Naive thymus-derived CD4-positive, alpha-beta T cell (primary cell): ENCODE measurements at regions not wholly inside any gene's neighbourhood (a gene's known extent, or its start where the extent isn't known, plus 50 kb on each side); places are given as distances from the start of the nearest gene placed in this dataset.
"Not testable (repeated sequence)": the region's sequence is repeated elsewhere in the genome, so short reads cannot be mapped to it uniquely, and the experiment has no call there.

Experiments
- ATAC-seq: fragments of 150-1000 bp; cut with Tn5 transposase; 2 replicates; pipeline ENCODE4 v1.10.0; 2021; ENCODE audit warnings: mild to moderate bottlenecking, moderate library complexity
- CTCF ChIA-PET: fragments of 350-600 bp; sonication (Branson Sonifier 250); formaldehyde crosslinking; loops from one replicate; lab custom pipeline; 2021; ENCODE audit warnings: antibody characterized with exemption; lab: Charles Lee
- POLR2A ChIA-PET: fragments of 350-600 bp; sonication (Branson Sonifier 250); formaldehyde crosslinking; loops from one replicate; lab custom pipeline; 2021; ENCODE audit warnings: antibody characterized with exemption, inconsistent platforms; lab: Charles Lee
- DNase-seq, 9 donors: peaks; one replicate each; pipeline versions ENCODE4 v3.0.0 to v3.0.0-alpha.2; 2020 to 2022; ENCODE audit warnings: mixed read lengths in 1 of 9
- H3K27ac ChIP-seq: one replicate; pipeline ENCODE4 v1.7.0; 2013; ENCODE audit warnings: mild to moderate bottlenecking, low read depth, low read length, moderate library complexity
- H3K27me3 ChIP-seq, 2 donors: one replicate each; pipeline ENCODE4 v1.7.0; 2013; ENCODE audit warnings: low read length in 2 of 2, mild to moderate bottlenecking in 2 of 2, moderate library complexity in 2 of 2; ENCODE audit not compliant: control insufficient read depth in 2 of 2, insufficient read depth in 2 of 2
- H3K36me3 ChIP-seq, 3 experiments: 1 replicate in 2 of 3; 2 replicates in 1 of 3; pipeline ENCODE4 v1.7.0; 2013; ENCODE audit warnings: low read length in 3 of 3, mild to moderate bottlenecking in 3 of 3, moderate library complexity in 1 of 3; ENCODE audit not compliant: insufficient read depth in 3 of 3, control insufficient read depth in 2 of 3
- H3K4me1 ChIP-seq, 2 donors: one replicate each; pipeline ENCODE4 v1.7.0; 2013; ENCODE audit warnings: low read length in 2 of 2, mild to moderate bottlenecking in 2 of 2, moderate library complexity in 1 of 2; ENCODE audit not compliant: control insufficient read depth in 2 of 2, insufficient read depth in 2 of 2
- H3K4me3 ChIP-seq: 2 replicates; pipeline ENCODE4 v1.7.0; 2013; ENCODE audit warnings: mild to moderate bottlenecking, low read length
- H3K9me3 ChIP-seq, 3 experiments: 1 replicate in 2 of 3; 2 replicates in 1 of 3; pipeline ENCODE4 v1.7.0; 2013; ENCODE audit warnings: low read length in 3 of 3; ENCODE audit not compliant: control insufficient read depth in 2 of 3
- H3K27ac Mint-ChIP-seq, 9 donors: one replicate each; pipeline ENCODE4 v1.8.0; 2020 to 2022; ENCODE audit warnings: mixed read lengths in 9 of 9, mild to moderate bottlenecking in 8 of 9, moderate library complexity in 5 of 9, inconsistent platforms in 2 of 9
- H3K27me3 Mint-ChIP-seq, 5 donors: one replicate each; pipeline ENCODE4 v1.8.0; 2021 to 2022; ENCODE audit warnings: mixed read lengths in 5 of 5, mild to moderate bottlenecking in 1 of 5
- H3K36me3 Mint-ChIP-seq, 5 donors: one replicate each; pipeline ENCODE4 v1.8.0; 2020 to 2022; ENCODE audit warnings: mixed read lengths in 5 of 5, mild to moderate bottlenecking in 3 of 5, inconsistent platforms in 1 of 5
- H3K4me1 Mint-ChIP-seq, 7 donors: one replicate each; pipeline ENCODE4 v1.8.0; 2020 to 2022; ENCODE audit warnings: mixed read lengths in 7 of 7, mild to moderate bottlenecking in 3 of 7, inconsistent platforms in 1 of 7
- H3K4me3 Mint-ChIP-seq, 10 donors: one replicate each; pipeline ENCODE4 v1.8.0; 2020 to 2022; ENCODE audit warnings: mild to moderate bottlenecking in 10 of 10, mixed read lengths in 10 of 10, moderate library complexity in 6 of 10, inconsistent platforms in 2 of 10
- H3K9me3 Mint-ChIP-seq, 11 donors: one replicate each; pipeline ENCODE4 v1.8.0; 2020 to 2022; ENCODE audit warnings: mixed read lengths in 11 of 11, mild to moderate bottlenecking in 4 of 11, inconsistent platforms in 1 of 11, moderate library complexity in 1 of 11
- intact Hi-C, 2 donors: fragments of 100-400 bp; cut with micrococcal nuclease; formaldehyde crosslinking; loops; one replicate each; pipeline ENCODE4 v1.15.1; 2023

GRCh38 chr7:56697058-56697457 lies 435.2 kb downstream of the ZNF479 start:
- H3K27ac ChIP-seq, intact Hi-C loops, H3K4me3 ChIP-seq, DNase-seq, H3K36me3 ChIP-seq, H3K27me3 ChIP-seq, H3K27ac Mint-ChIP-seq, H3K9me3 ChIP-seq, H3K27me3 Mint-ChIP-seq, H3K4me1 Mint-ChIP-seq, CTCF ChIA-PET, ATAC-seq, H3K4me3 Mint-ChIP-seq, H3K36me3 Mint-ChIP-seq, POLR2A ChIA-PET, H3K4me1 ChIP-seq: not testable (repeated sequence)
- H3K9me3 Mint-ChIP-seq, result peaks cover 0 to 61% (median 23%) of the 10 kb centered on the region in 11 donors

DNA sequence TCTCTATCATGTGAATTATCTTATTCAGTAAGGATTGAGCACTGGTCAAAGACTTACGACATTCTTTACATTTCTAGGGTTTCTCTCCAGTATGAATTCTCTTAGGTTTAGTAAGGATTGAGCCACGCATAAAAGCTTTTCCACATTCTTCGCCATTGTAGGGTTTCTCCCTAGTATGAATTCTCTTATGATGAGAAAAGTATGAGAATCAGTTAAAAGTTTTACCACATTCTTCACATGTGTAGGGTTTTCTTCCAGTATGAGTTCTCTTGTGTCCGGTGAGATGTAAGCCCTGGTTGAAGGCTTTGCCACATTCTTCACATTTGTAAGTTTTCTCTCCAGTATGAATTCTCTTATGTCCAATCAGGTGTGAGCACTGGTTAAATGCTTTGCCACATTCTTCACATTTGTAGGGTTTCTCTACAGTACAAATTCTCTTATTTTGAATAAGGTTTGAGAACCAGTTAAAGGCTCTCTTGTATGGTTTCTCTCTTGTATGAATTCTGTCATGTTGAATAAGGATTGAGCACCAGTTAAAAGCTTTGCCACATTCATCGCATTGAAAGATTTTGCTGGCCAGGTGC lies 445.9 kb downstream of the ZNF479 start:
- Histone ChIP-seq H3K9me3 (peaks cover 0 to 37% (median 0%) of the 10 kb centered on the region in 3 experiments), H3K4me3 (no peak overlapping the region), H3K4me1 (no peaks in the 10 kb centered on the region), H3K36me3 (no peaks in the 10 kb centered on the region), H3K27ac (no peak overlapping the region), H3K27me3 (no peaks in the 10 kb centered on the region)
- Mint-ChIP-seq H3K27me3 (no peaks in the 10 kb centered on the region), H3K36me3 (peaks cover 0 to 21% (median 0%) of the 10 kb centered on the region in 5 donors), H3K9me3 (peaks cover 8 to 96% (median 36%) of the 10 kb centered on the region in 11 donors), H3K4me3 (no peak overlapping the region), H3K4me1 (no peaks in the 10 kb centered on the region), H3K27ac (no peak overlapping the region)
- DNase-seq, result no peak
- intact Hi-C loops, result no loop called here
- POLR2A ChIA-PET, result no interaction called here
- CTCF ChIA-PET, result no interaction called here
- no peak for ATAC-seq

DNA sequence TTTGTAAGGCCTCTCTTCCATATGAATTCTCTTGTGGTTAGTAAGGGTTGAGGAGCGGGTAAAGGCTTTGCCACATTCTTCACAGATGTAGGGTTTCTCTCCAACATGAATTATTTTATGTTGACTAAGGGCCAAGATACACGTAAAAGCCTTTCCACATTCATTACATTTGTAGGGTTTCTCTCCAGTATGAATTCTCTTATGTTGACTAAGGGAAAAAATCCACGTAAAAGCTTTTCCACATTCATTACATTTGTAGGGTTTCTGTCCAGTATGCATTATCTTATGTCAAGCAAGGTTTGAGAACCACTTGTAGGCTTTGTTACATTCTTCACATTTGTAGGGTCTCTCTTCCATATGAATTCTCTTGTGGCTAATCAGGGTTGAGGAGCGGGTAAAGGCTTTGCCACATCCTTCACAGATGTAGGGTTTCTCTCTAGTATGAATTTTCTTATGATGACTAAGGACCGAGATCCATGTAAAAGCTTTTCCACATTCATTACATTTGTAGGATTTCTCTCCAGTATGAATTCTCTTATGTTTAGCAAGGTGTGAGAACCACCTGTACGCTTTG lies 493.0 kb downstream of the ZNF479 start:
- no peaks in the 10 kb centered on the region for H3K4me1 Mint-ChIP-seq
- H3K36me3 Mint-ChIP-seq, result peaks cover 0 to 19% (median 3%) of the 10 kb centered on the region in 5 donors
- ChIA-PET POLR2A (no interaction called here), CTCF (no interaction called here)
- Histone ChIP-seq H3K27ac (no peak overlapping the region), H3K27me3 (no peaks in the 10 kb centered on the region), H3K4me1 (no peaks in the 10 kb centered on the region), H3K36me3 (no peaks in the 10 kb centered on the region), H3K9me3 (peaks cover 0 to 71% (median 0%) of the 10 kb centered on the region in 3 experiments), H3K4me3 (no peak overlapping the region)
- H3K27ac Mint-ChIP-seq, result no peak overlapping the region
- H3K27me3 Mint-ChIP-seq, result no peaks in the 10 kb centered on the region
- intact Hi-C loops, result no loop called here
- peaks cover 20 to 85% (median 52%) of the 10 kb centered on the region in 11 donors for H3K9me3 Mint-ChIP-seq
- DNase-seq (no peak), ATAC-seq (no peak)
- H3K4me3 Mint-ChIP-seq, result no peak overlapping the region

DNA sequence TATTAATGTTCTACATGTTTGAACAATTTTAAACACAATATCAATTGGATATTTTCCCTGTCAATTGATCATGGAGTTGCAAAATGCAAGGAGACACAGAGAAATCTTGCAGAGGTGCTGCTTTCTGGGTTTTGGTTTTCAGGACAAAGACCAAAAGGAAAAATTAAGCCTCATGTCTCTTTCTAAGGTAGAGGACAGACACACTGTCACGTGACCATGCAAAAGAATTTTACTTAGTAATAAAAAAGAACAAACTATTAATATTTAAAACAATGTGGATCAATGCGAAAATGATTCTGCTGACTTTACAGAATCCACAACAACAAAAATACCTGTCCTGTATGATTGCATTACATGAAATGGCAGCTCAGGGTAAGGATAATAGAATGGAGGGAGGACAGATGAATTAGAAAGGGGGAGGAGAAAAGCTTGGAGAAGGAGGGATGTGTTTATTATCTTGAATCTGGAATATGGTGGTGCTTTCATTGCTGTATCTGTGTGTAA lies 493.7 kb upstream of the NUPR2 start:
- no peak overlapping the region for H3K4me3 Mint-ChIP-seq
- no peaks in the 10 kb centered on the region for H3K36me3 ChIP-seq
- intact Hi-C loops, result loop anchor here in 1 of 2 donors (5.0 kb wide), 1 partner anchor 37 kb away; no protein-coding TSS in a partner anchor
- CTCF ChIA-PET, result no interaction called here
- no peaks in the 10 kb centered on the region for H3K27me3 ChIP-seq
- no peak overlapping the region for H3K27ac ChIP-seq
- H3K27me3 Mint-ChIP-seq, result no peaks in the 10 kb centered on the region
- no peak overlapping the region for H3K4me3 ChIP-seq
- DNase-seq (no peak), ATAC-seq (no peak)
- peaks cover 0 to 11% (median 0%) of the 10 kb centered on the region in 3 experiments for H3K9me3 ChIP-seq
- no peak overlapping the region for H3K27ac Mint-ChIP-seq
- peaks cover 6 to 69% (median 15%) of the 10 kb centered on the region in 11 donors for H3K9me3 Mint-ChIP-seq
- H3K4me1 Mint-ChIP-seq, result no peaks in the 10 kb centered on the region
- H3K4me1 ChIP-seq, result no peaks in the 10 kb centered on the region
- POLR2A ChIA-PET, result no interaction called here
- no peaks in the 10 kb centered on the region for H3K36me3 Mint-ChIP-seq

DNA sequence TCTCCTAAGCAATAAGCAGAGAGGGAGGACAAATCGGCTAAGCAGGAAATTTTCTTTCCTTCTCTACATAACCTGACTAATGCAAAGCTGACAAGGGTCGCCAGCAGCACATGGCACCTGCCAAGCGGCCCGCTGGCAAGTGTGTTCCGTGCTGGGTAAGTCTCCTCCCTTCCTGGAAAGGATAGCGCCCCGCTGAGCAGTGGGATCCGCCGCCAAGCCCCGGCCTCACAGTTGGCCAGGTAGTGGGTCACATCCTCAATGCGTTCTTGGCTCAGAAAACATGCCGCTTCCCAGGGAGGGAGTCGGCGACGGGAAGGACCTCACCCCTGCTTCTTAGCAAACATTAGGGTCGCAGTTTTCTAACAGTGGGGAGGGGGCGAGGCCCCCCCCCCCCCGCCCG lies 488.9 kb upstream of the NUPR2 start:
- Mint-ChIP-seq H3K4me3 (no peak overlapping the region), H3K9me3 (peaks cover 0 to 72% (median 24%) of the 10 kb centered on the region in 11 donors), H3K4me1 (no peaks in the 10 kb centered on the region), H3K36me3 (peaks cover 0 to 5% (median 0%) of the 10 kb centered on the region in 5 donors), H3K27me3 (no peaks in the 10 kb centered on the region), H3K27ac (no peak overlapping the region)
- POLR2A ChIA-PET, result no interaction called here
- intact Hi-C loops, result no loop called here
- H3K27ac ChIP-seq, result no peak overlapping the region
- no peaks in the 10 kb centered on the region for H3K27me3 ChIP-seq
- CTCF ChIA-PET, result no interaction called here
- H3K4me1 ChIP-seq, result no peaks in the 10 kb centered on the region
- H3K36me3 ChIP-seq, result no peaks in the 10 kb centered on the region
- H3K4me3 ChIP-seq, result no peak overlapping the region
- no peak for DNase-seq
- H3K9me3 ChIP-seq, result peaks cover 0 to 4% (median 0%) of the 10 kb centered on the region in 3 experiments
- no peak for ATAC-seq

DNA sequence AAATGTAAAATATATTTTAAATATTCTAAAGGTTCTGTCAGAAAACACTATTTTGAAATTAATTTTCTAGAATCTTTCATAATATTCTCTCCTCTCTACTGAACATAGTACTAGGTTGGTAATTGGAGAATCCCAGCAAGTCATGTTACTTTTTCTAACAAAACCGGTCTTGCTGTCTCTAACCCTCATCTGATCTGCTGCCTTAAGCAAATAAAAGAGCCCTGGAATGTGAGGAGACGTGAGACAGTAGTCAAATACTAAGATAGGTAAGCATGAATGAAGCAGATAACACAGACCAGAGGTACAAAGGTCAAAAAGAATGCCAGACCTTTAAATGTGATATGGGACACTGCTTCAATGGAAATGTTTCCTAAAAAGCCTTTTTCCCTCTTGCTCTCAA lies 462.4 kb upstream of the NUPR2 start:
- H3K27ac ChIP-seq, result no peak overlapping the region
- Mint-ChIP-seq H3K27ac (no peak overlapping the region), H3K4me1 (no peaks in the 10 kb centered on the region), H3K4me3 (no peak overlapping the region), H3K9me3 (peaks cover 5 to 66% (median 27%) of the 10 kb centered on the region in 11 donors), H3K36me3 (no peaks in the 10 kb centered on the region), H3K27me3 (no peaks in the 10 kb centered on the region)
- intact Hi-C loops, result no loop called here
- no peaks in the 10 kb centered on the region for H3K4me1 ChIP-seq
- peaks cover 0 to 8% (median 0%) of the 10 kb centered on the region in 3 experiments for H3K9me3 ChIP-seq
- ChIA-PET CTCF (no interaction called here), POLR2A (no interaction called here)
- H3K4me3 ChIP-seq, result no peak overlapping the region
- no peaks in the 10 kb centered on the region for H3K27me3 ChIP-seq
- no peaks in the 10 kb centered on the region for H3K36me3 ChIP-seq
- DNase-seq, result no peak
- no peak for ATAC-seq

- Histone ChIP-seq H3K4me3 (no peak overlapping the region), H3K9me3 (peaks cover 0 to 12% (median 0%) of the 10 kb centered on the region in 3 experiments), H3K27me3 (no peaks in the 10 kb centered on the region), H3K4me1 (no peaks in the 10 kb centered on the region), H3K27ac (no peak overlapping the region), H3K36me3 (no peaks in the 10 kb centered on the region)
- no peak for DNase-seq
- Mint-ChIP-seq H3K4me3 (no peak overlapping the region), H3K27ac (no peak overlapping the region), H3K36me3 (peaks cover 0 to 3% (median 0%) of the 10 kb centered on the region in 5 donors), H3K27me3 (no peaks in the 10 kb centered on the region), H3K9me3 (peaks cover 0 to 45% (median 18%) of the 10 kb centered on the region in 11 donors), H3K4me1 (no peaks in the 10 kb centered on the region)
- intact Hi-C loops, result no loop called here
- no peak for ATAC-seq
- ChIA-PET CTCF (no interaction called here), POLR2A (no interaction called here)
Observed at GRCh38 chr7:56570968-56571367, 454.8 kb upstream of the NUPR2 start.
